ENCODE measurements at regions not wholly inside any gene's neighbourhood (a gene's known extent, or its start where the extent isn't known, plus 50 kb on each side); places are given as distances from the start of the nearest gene placed in this dataset.

GRCh38 chr10:8504499-8504898 lies 450.0 kb downstream of the GATA3 start:
- no peak for DNase-seq

GRCh38 chr10:8507156-8507555 lies 452.7 kb downstream of the GATA3 start:
- no peak for DNase-seq

- DNase-seq: no peak
Measured at GRCh38 chr10:8508882-8509281, 454.4 kb downstream of the GATA3 start.

GRCh38 chr10:8510471-8510870 lies 456.0 kb downstream of the GATA3 start:
- no peak for DNase-seq

GRCh38 chr10:8511026-8511425 lies 456.5 kb downstream of the GATA3 start:
- no peak for DNase-seq

- DNase-seq: no peak
Measured at GRCh38 chr10:8513155-8514147, 459.0 kb downstream of the GATA3 start.

- no peak for DNase-seq
Measured at GRCh38 chr10:8520382-8520781, 465.9 kb downstream of the GATA3 start.

GRCh38 chr10:8527773-8528172 lies 473.3 kb downstream of the GATA3 start:
- no peak for DNase-seq

GRCh38 chr10:8531116-8531515 lies 476.6 kb downstream of the GATA3 start:
- no peak for DNase-seq

GRCh38 chr10:8532647-8533046 lies 478.2 kb downstream of the GATA3 start:
- no peak for DNase-seq

GRCh38 chr10:8533462-8533861 lies 479.0 kb downstream of the GATA3 start:
- no peak for DNase-seq

GRCh38 chr10:8534096-8534495 lies 479.6 kb downstream of the GATA3 start:
- DNase-seq: no peak

- no peak for DNase-seq
Measured at GRCh38 chr10:8534891-8535290, 480.4 kb downstream of the GATA3 start.

- DNase-seq: no peak
Measured at GRCh38 chr10:8539056-8539455, 484.6 kb downstream of the GATA3 start.

GRCh38 chr10:8543361-8544056 lies 489.0 kb downstream of the GATA3 start:
- no peak for DNase-seq

GRCh38 chr10:8544057-8544380 lies 489.5 kb downstream of the GATA3 start:
- DNase-seq: no peak

- no peak for DNase-seq
Measured at GRCh38 chr10:8544500-8544899, 490.0 kb downstream of the GATA3 start.

GRCh38 chr10:8554574-8554973 lies 500.1 kb downstream of the GATA3 start:
- DNase-seq: no peak

- DNase-seq: no peak
Measured at GRCh38 chr10:8556321-8556720, 501.8 kb downstream of the GATA3 start.

GRCh38 chr10:8563478-8563877 lies 509.0 kb downstream of the GATA3 start:
- no peak for DNase-seq

- DNase-seq: no peak
Measured at GRCh38 chr10:8566737-8567136, 512.2 kb downstream of the GATA3 start.

GRCh38 chr10:8568401-8568800 lies 513.9 kb downstream of the GATA3 start:
- no peak for DNase-seq

GRCh38 chr10:8575620-8576019 lies 521.1 kb downstream of the GATA3 start:
- no peak for DNase-seq

- DNase-seq: no peak
Measured at GRCh38 chr10:8576281-8576680, 521.8 kb downstream of the GATA3 start.
